Epithelial cell of proximal tubule (primary cell): ENCODE measurements at regions not wholly inside any gene's neighbourhood (a gene's known extent, or its start where the extent isn't known, plus 50 kb on each side); places are given as distances from the start of the nearest gene placed in this dataset.

Experiments used
- DNase-seq: peaks from one replicate; pipeline ENCODE4 v3.0.0-alpha.2; 2011; ENCODE audit warnings: low read depth
- H3K4me3 ChIP-seq: 2 replicates; pipeline ENCODE4 v1.5.1; 2011; ENCODE audit warnings: low read depth, mild to moderate bottlenecking, low read length
- TF ChIP-seq, protein P1 (sequence below): conservative IDR thresholded peaks from 2 replicates; pipeline ENCODE4 v1.5.1; 2012; ENCODE audit warnings: low read depth, mild to moderate bottlenecking, low read length

DNA sequence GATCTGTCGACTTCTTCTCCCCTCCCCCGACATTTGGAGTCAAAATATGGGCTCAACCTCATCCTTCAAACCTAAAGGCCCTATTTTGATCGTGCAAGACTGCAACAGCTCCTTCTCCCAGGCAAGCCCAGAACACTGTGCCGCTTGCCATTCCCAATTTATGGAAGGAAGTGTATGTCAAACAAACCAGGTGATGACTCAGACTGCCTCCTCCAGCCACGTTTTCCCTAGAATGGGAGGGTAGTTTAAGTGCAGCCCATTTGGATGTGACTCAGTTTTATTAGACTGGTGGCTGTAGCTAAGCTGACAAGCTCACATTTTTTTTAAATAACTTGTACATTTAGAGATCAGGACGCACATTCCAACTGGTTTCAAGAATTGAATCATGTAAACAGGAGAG, 570.4 kb upstream of the DIPK2B start:
- no peak for DNase-seq
- peak overlapping the region; percentile 79 for H3K4me3 ChIP-seq
- TF ChIP-seq, protein P1, sequence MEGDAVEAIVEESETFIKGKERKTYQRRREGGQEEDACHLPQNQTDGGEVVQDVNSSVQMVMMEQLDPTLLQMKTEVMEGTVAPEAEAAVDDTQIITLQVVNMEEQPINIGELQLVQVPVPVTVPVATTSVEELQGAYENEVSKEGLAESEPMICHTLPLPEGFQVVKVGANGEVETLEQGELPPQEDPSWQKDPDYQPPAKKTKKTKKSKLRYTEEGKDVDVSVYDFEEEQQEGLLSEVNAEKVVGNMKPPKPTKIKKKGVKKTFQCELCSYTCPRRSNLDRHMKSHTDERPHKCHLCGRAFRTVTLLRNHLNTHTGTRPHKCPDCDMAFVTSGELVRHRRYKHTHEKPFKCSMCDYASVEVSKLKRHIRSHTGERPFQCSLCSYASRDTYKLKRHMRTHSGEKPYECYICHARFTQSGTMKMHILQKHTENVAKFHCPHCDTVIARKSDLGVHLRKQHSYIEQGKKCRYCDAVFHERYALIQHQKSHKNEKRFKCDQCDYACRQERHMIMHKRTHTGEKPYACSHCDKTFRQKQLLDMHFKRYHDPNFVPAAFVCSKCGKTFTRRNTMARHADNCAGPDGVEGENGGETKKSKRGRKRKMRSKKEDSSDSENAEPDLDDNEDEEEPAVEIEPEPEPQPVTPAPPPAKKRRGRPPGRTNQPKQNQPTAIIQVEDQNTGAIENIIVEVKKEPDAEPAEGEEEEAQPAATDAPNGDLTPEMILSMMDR: no peak

DNA sequence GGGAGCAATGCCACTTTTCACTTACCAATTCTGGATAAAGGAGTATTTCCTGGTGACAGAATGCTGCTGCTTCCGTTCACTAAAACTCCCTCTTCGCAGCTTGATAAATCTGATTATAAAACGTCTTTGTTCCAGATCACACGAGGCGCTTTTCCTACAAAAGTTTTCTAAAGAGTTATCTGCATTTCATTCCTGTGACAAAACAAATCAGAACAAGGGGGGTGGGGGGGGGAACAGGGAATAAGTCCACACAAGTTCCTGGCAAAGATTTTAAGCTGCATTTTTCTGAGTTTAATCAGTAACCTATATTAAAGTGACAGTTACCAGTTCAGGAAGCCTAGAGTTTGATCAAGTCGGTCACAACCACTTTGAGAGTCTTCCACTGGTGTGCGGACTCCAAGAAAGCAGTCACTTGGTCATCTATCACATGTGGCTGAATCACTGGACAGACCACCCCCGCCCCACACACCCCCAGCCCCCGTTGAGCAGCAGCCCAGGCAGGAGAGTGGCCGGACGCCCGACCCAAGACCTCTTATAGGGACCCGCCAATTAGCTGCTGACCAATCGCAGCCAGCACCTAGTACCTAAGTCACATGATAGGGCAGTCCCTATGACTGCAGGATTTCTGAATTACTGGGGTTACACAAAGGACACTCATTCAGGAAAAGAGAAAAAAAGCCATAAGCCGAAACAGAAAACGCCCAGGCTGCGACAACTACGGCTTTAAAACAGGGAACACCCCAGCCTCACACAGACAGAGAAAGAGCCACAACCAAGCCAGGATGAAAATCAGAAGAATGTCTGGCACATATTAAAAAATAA, 569.3 kb upstream of the DIPK2B start:
- TF ChIP-seq, protein P1: no peak
- DNase-seq: no peak
- peak overlapping the region; percentile 79 for H3K4me3 ChIP-seq

DNA sequence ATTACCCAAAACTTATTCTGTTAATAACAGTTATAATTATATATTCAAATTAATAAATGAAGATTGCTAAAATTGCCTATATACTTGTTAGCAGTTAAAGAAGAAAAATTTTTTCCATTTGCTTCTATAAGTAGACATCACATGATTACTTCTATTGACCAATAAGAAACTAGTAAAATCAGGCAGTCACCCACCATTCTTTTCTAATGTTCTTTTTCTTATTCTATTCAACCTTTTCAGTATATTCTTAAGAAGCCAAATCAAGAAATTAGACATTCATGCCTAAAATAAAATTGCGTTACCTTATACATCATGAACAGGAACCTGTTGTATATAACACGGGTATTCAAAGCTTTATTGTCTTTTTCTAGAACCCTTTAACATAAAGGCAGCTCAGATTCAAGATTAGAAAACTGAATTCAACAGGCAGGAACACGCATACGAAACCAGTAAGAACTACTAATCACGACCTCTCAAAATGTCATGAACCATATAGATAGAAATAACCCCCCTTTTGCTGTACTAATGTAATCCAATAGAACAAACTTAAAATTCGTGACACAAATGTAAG, 568.1 kb upstream of the DIPK2B start:
- H3K4me3 ChIP-seq: peak overlapping the region; percentile 79
- TF ChIP-seq, protein P1: no peak
- no peak for DNase-seq

DNA sequence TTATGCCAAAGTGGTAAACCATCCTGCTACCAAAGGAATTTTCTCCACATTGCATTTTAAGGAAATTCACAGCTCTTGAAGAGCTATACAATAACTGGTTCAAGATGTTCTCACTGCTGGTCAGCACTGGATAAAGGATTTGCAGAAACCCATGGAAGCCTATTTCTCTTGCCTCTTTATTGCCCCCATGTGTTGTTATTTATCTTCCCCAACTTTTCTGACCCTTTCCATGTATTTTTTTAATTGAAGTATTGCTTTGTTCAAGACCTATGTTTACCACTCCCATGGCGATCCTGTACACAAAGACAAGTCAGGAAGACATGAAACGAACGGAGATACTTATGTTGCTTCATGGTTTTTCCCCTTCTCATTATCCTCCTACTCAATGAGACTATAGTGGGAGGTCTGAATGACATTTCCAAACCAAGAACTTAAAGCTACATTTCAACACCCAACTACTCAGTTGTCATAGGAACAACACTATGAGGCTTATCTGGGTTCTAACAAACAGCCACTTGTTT, 566.4 kb upstream of the DIPK2B start:
- peak overlapping the region; percentile 79 for H3K4me3 ChIP-seq
- DNase-seq: no peak
- TF ChIP-seq, protein P1: no peak

DNA sequence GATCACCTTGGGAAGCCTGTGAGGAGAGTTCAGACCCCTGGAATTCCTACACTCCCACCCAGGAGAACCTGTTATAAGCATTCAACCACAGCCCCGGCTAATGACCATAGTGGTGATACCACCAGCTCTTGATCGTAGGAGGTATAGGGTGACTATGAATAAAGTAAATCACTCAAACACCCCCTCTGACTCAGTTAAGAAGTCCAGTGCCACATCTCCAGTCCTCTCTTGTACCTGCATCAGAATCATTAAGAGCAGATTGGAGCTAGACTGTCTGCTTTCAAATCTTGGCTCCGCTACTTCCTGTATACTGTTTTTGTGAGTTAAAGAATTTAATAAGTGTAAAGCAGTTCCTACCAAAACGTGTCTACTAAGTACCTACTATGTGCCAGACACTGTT, 565.1 kb upstream of the DIPK2B start:
- TF ChIP-seq, protein P1: no peak
- H3K4me3 ChIP-seq: peak overlapping the region; percentile 79
- DNase-seq: no peak

DNA sequence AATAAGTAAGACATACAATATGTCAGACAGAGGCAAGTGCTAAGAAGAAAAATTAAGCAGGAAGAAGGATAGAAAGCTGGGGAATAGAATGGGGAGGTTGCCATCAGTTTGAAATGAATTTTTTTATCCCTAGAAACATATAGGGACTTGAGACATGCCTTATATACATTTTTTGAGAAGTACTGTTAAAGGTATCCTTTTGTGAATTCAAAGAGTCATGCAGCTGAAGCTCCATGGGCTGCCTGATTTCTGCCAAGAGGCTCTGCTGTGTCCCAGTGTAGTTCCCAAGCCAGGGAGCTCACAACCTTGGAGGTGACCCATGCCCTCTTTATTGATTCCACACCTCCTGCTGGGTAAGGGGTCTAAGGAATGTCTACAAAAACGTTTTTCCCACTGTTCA, 564.6 kb upstream of the DIPK2B start:
- peak overlapping the region; percentile 79 for H3K4me3 ChIP-seq
- no peak for DNase-seq
- TF ChIP-seq, protein P1: no peak
